Liver (tissue), 8 donors: ENCODE measurements at regions not wholly inside any gene's neighbourhood (a gene's known extent, or its start where the extent isn't known, plus 50 kb on each side); places are given as distances from the start of the nearest gene placed in this dataset.

ENCODE experiments used
- DNase-seq: peaks from one replicate; pipeline ENCODE4 v3.0.0-alpha.2; 2017; ENCODE audit warnings: low spot score
- H3K27ac ChIP-seq, 2 donors: one replicate each; pipeline ENCODE4 v1.7.0; 2013; ENCODE audit warnings: inconsistent platforms in 2 of 2, low read length in 2 of 2, control low read depth in 1 of 2, low read depth in 1 of 2, mild to moderate bottlenecking in 1 of 2
- H3K27me3 ChIP-seq, 4 donors: one replicate each; pipeline versions ENCODE4 v1.6.1 to v1.7.0; 2013; ENCODE audit warnings: low read length in 3 of 4, inconsistent platforms in 1 of 4, mild to moderate bottlenecking in 1 of 4, moderate library complexity in 1 of 4; ENCODE audit not compliant: control insufficient read depth in 4 of 4, insufficient read depth in 4 of 4
- H3K36me3 ChIP-seq, 4 donors: one replicate each; pipeline versions ENCODE4 v1.6.1 to v1.7.0; 2013; ENCODE audit warnings: low read length in 3 of 4, mild to moderate bottlenecking in 3 of 4, low read depth in 1 of 4, moderate library complexity in 1 of 4; ENCODE audit not compliant: control insufficient read depth in 4 of 4, insufficient read depth in 3 of 4
- H3K4me1 ChIP-seq, 4 donors: one replicate each; pipeline versions ENCODE4 v1.6.1 to v1.7.0; 2013; ENCODE audit warnings: low read length in 3 of 4, mild to moderate bottlenecking in 3 of 4, moderate library complexity in 1 of 4; ENCODE audit not compliant: control insufficient read depth in 4 of 4, insufficient read depth in 4 of 4
- H3K4me3 ChIP-seq, 3 donors: one replicate each; pipeline versions ENCODE4 v1.6.1 to v1.7.0; 2013; ENCODE audit warnings: low read length in 3 of 3, control low read depth in 1 of 3, low read depth in 1 of 3, mild to moderate bottlenecking in 1 of 3
- H3K9ac ChIP-seq, 2 donors: one replicate each; pipeline ENCODE4 v1.7.0; 2013; ENCODE audit warnings: low read length in 2 of 2, mild to moderate bottlenecking in 2 of 2, moderate library complexity in 2 of 2, control low read depth in 1 of 2, low read depth in 1 of 2
- H3K9me3 ChIP-seq, 4 donors: one replicate each; pipeline versions ENCODE4 v1.6.1 to v1.7.0; 2013; ENCODE audit warnings: low read length in 3 of 4; ENCODE audit not compliant: control insufficient read depth in 4 of 4
- ATF3 ChIP-seq: IDR thresholded peaks from 2 replicates; pipeline ENCODE4 v1.6.1; 2016; ENCODE audit warnings: antibody characterized with exemption
- EGR1 ChIP-seq, 2 donors: IDR thresholded peaks; 2 replicates each; pipeline ENCODE4 v1.6.1; 2016 to 2018; ENCODE audit warnings: antibody characterized with exemption in 2 of 2, low read depth in 2 of 2
- FOXA1 ChIP-seq: IDR thresholded peaks from 2 replicates; pipeline ENCODE4 v1.6.1; 2016; ENCODE audit warnings: antibody characterized with exemption
- FOXA2 ChIP-seq: IDR thresholded peaks from 2 replicates; pipeline ENCODE4 v1.6.1; 2016; ENCODE audit warnings: antibody characterized with exemption
- GABPA ChIP-seq, 2 donors: IDR thresholded peaks in 1 of 2; conservative IDR thresholded peaks in 1 of 2; 2 replicates each; pipeline ENCODE4 v1.6.1; 2016; ENCODE audit warnings: antibody characterized with exemption in 2 of 2, mild to moderate bottlenecking in 1 of 2, moderate library complexity in 1 of 2
- HNF4A ChIP-seq, 2 donors: conservative IDR thresholded peaks; 2 replicates each; pipeline ENCODE4 v1.6.1; 2016; ENCODE audit warnings: antibody characterized with exemption in 2 of 2, mild to moderate bottlenecking in 2 of 2
- HNF4G ChIP-seq: IDR thresholded peaks from 2 replicates; pipeline ENCODE4 v1.6.1; 2016; ENCODE audit warnings: antibody characterized with exemption
- JUND ChIP-seq, 2 donors: IDR thresholded peaks; 2 replicates each; pipeline ENCODE4 v1.6.1; 2016; ENCODE audit warnings: antibody characterized with exemption in 2 of 2
- NR2F2 ChIP-seq: IDR thresholded peaks from 2 replicates; pipeline ENCODE4 v1.6.1; 2016; ENCODE audit warnings: antibody characterized with exemption
- RAD21 ChIP-seq, 2 donors: IDR thresholded peaks; 2 replicates each; pipeline ENCODE4 v1.6.1; 2016; ENCODE audit warnings: antibody characterized with exemption in 2 of 2, mild to moderate bottlenecking in 2 of 2
- REST ChIP-seq: IDR thresholded peaks from 2 replicates; pipeline ENCODE4 v1.6.1; 2016; ENCODE audit warnings: antibody characterized with exemption, mild to moderate bottlenecking
- RXRA ChIP-seq, 2 donors: IDR thresholded peaks; 2 replicates each; pipeline ENCODE4 v1.6.1; 2017 to 2018; ENCODE audit warnings: antibody characterized with exemption in 2 of 2, mild to moderate bottlenecking in 1 of 2
- SP1 ChIP-seq: IDR thresholded peaks from 2 replicates; pipeline ENCODE4 v1.6.1; 2018; ENCODE audit warnings: antibody characterized with exemption, mild to moderate bottlenecking
- TAF1 ChIP-seq: conservative IDR thresholded peaks from 2 replicates; pipeline ENCODE4 v1.6.1; 2016; ENCODE audit warnings: antibody characterized with exemption, mild to moderate bottlenecking
- YY1 ChIP-seq: IDR thresholded peaks from 2 replicates; pipeline ENCODE4 v1.6.1; 2016; ENCODE audit warnings: antibody characterized with exemption, mild to moderate bottlenecking
- ZBTB33 ChIP-seq: IDR thresholded peaks from 2 replicates; pipeline ENCODE4 v1.6.1; 2016; ENCODE audit warnings: antibody characterized with exemption
- WGBS: extraction: QIAGEN DNeasy Blood & Tissue Kit; methylation state at CpG from one replicate; pipeline ENCODE4 v1.1.7; 2013; 5-methylcytosine and 5-hydroxymethylcytosine counted together
- TF ChIP-seq, protein P1 (sequence below): IDR thresholded peaks from 2 replicates; pipeline ENCODE4 v1.6.1; 2016; ENCODE audit warnings: antibody characterized with exemption
- TF ChIP-seq, protein P2 (sequence below): fragments of 150-350 bp; IDR thresholded peaks from 2 replicates; pipeline ENCODE4 v1.5.1; 2017; ENCODE audit warnings: improper control_type of control experiment, low read depth, low read length; ENCODE audit not compliant: missing input control
- donor health status: healthy.
- donor health status: healthy.
- donor health status: healthy.
- donor health status: healthy.
- donor health status: healthy.

DNA sequence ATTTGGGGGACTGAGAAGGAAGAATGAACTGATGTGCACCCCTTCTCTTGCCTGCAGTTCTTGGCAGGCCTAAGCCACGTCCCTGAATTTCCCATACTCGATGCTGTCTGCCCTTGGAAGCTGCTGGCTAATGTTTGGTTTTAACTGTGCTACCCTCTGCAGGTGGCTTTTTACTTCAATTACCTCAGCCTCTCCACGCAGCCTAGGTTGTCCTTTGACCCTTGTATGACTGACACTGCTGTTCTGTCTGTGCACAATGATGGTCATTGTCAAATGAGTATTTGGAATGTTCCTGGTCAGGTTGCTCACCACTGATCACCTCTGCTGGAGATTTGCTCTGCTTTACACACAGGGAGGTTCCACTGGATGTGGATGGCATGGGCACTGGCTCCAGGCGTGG is 137.1 kb downstream of the ZNF518B start:
- H3K9me3 ChIP-seq, result no peaks in the 10 kb centered on the region
- no peak overlapping the region for H3K27ac ChIP-seq
- no peak overlapping the region for H3K4me3 ChIP-seq
- TF ChIP-seq RAD21 (IDR thresholded peaks at IDR 0.05) (no peak), ATF3 (no peak), JUND (IDR thresholded peaks at IDR 0.05) (no peak), NR2F2 (no peak), EGR1 (IDR thresholded peaks at IDR 0.05; ENCODE audit: low read depth in 2 of 2) (no peak), RXRA (IDR thresholded peaks at IDR 0.05) (no peak), FOXA1 (no peak), HNF4A (conservative IDR thresholded peaks at IDR 0.05) (no peak), YY1 (no peak), REST (no peak), GABPA (IDR thresholded peaks at IDR 0.05 in 1 of 2, conservative IDR thresholded peaks at IDR 0.05 in 1 of 2) (no peak)
- TF ChIP-seq, protein P1, sequence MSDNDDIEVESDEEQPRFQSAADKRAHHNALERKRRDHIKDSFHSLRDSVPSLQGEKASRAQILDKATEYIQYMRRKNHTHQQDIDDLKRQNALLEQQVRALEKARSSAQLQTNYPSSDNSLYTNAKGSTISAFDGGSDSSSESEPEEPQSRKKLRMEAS, result no peak
- WGBS, result 54% methylated on average over 4 of the region's 4 CpGs
- H3K9ac ChIP-seq, result no peak overlapping the region
- no peak for DNase-seq
- no peaks in the 10 kb centered on the region for H3K36me3 ChIP-seq
- H3K27me3 ChIP-seq, result no peaks in the 10 kb centered on the region
- no peaks in the 10 kb centered on the region for H3K4me1 ChIP-seq

DNA sequence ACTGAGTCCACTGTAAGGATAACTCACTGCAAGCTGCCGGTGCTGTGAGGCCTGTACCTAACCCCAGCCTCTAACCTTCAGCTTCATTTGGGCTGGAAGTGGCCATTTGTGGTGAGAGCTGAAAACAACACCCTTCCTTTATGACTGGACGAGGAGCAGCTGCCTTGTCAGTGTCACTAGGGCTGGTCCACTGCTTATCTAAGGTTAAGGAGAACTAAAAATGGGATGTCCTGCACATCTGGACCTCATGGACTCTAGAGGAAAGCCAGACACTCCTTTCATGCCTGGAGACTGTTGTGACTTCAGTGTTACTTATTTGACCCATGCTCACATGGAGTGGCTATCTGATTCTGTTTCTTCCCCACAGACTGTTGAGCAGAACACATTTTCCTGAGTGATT is 139.9 kb downstream of the ZNF518B start:
- no peak for DNase-seq
- no peak overlapping the region for H3K27ac ChIP-seq
- no peaks in the 10 kb centered on the region for H3K27me3 ChIP-seq
- 83% methylated on average over 2 of the region's 2 CpGs for WGBS
- TF ChIP-seq HNF4G (no peak), NR2F2 (no peak), ZBTB33 (no peak), GABPA (IDR thresholded peaks at IDR 0.05 in 1 of 2, conservative IDR thresholded peaks at IDR 0.05 in 1 of 2) (no peak), SP1 (no peak), JUND (IDR thresholded peaks at IDR 0.05) (no peak), FOXA2 (no peak), RAD21 (IDR thresholded peaks at IDR 0.05) (no peak), RXRA (IDR thresholded peaks at IDR 0.05) (no peak), YY1 (no peak), HNF4A (conservative IDR thresholded peaks at IDR 0.05) (no peak), TAF1 (no peak), REST (no peak), FOXA1 (no peak), ATF3 (no peak), EGR1 (IDR thresholded peaks at IDR 0.05; ENCODE audit: low read depth in 2 of 2) (no peak)
- TF ChIP-seq, protein P1, result no peak
- TF ChIP-seq, protein P2, sequence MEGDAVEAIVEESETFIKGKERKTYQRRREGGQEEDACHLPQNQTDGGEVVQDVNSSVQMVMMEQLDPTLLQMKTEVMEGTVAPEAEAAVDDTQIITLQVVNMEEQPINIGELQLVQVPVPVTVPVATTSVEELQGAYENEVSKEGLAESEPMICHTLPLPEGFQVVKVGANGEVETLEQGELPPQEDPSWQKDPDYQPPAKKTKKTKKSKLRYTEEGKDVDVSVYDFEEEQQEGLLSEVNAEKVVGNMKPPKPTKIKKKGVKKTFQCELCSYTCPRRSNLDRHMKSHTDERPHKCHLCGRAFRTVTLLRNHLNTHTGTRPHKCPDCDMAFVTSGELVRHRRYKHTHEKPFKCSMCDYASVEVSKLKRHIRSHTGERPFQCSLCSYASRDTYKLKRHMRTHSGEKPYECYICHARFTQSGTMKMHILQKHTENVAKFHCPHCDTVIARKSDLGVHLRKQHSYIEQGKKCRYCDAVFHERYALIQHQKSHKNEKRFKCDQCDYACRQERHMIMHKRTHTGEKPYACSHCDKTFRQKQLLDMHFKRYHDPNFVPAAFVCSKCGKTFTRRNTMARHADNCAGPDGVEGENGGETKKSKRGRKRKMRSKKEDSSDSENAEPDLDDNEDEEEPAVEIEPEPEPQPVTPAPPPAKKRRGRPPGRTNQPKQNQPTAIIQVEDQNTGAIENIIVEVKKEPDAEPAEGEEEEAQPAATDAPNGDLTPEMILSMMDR, result no peak
- H3K4me1 ChIP-seq, result no peaks in the 10 kb centered on the region
- no peaks in the 10 kb centered on the region for H3K36me3 ChIP-seq
- H3K9me3 ChIP-seq, result no peaks in the 10 kb centered on the region
- H3K4me3 ChIP-seq, result no peak overlapping the region
- H3K9ac ChIP-seq, result no peak overlapping the region
